HG03571 (cell line): ENCODE measurements at regions not wholly inside any gene's neighbourhood (a gene's known extent, or its start where the extent isn't known, plus 50 kb on each side); places are given as distances from the start of the nearest gene placed in this dataset.

ENCODE experiments used
- ATAC-seq: cut with Tn5 transposase; IDR thresholded peaks from one replicate; pipeline ENCODE4 v1.9.1; 2021; ENCODE audit not compliant: unreplicated experiment

- ATAC-seq, result no peak
Observed at GRCh38 chr18:30376515-30376914, 666.0 kb downstream of the DSC3 start.

DNA sequence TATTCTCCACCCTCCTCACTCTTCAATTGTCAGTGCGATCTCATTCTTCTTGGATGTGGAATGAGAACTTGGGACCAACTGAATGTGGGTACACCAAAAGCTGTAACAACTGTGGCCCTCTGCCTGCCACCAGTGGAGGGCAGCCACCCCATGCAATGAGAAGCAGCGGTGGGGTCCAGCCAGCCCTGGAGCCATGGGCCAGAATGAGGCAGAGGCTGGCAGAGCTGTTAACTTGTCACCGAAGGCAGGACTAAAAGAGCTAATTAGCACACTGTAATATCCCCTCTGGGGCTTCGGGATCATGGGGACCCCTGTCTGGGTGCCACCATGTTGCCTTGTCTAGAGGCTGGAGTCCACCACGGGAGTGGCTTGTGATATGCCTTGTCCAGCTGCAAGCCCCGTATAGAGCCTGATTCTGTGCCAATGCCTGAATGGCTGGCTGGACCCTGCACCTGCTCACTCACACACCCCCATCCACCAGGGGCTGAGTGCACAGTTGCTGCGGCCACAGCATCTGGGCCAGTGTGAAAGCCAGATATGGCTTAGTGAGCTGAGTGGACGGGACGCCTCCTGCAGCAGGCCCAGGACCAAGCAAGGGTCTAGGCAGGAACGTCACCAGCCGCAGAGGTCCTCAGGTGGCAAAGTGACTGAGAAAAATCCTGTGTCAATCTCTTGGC lies 680.5 kb downstream of the DSC3 start:
- no peak for ATAC-seq

GRCh38 chr18:30359521-30359920 lies 683.0 kb downstream of the DSC3 start:
- no peak for ATAC-seq

GRCh38 chr18:30358555-30358954 lies 684.0 kb downstream of the DSC3 start:
- no peak for ATAC-seq

GRCh38 chr18:30352551-30353168 lies 689.9 kb downstream of the DSC3 start:
- ATAC-seq, result no peak

DNA sequence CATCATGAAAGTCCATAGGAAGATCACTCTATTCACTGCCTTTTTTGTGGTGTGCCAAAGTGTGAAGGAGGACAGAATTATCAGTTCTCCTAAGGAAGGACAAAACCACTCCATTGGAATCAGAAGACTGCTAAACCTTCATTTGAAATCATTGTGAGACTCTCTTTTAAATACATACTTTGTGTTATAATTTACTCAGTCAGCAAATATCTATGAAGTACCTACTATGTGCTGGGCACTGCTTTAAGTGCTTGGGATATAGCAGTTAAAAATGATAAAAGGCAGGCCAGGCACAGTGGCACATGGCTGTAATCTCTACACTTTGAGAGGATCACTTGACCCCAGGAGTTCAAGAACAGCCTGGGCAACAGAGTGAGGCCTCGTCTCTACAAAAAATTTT lies 692.3 kb downstream of the DSC3 start:
- ATAC-seq, result no peak

- no peak for ATAC-seq
Observed at GRCh38 chr18:30343090-30343489, 699.5 kb downstream of the DSC3 start.

DNA sequence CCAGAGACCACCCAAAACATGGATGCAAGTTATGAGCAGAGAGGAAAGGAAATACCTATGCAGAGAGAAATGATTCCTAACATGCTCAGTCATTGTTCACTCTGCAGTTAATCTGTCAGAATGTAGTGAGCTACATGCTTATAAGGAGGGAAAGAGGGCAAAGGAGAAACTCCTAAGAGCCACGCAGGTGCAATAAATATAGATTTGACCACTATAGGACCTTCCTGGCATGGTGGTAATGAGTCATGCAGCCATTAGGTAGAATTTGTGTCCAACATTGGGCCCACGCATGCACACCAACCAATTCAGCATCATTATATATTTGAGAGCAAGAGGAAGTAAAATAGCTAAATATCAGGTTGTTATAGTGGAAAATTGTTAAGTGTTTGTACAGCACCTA lies 699.9 kb downstream of the DSC3 start:
- ATAC-seq, result no peak

DNA sequence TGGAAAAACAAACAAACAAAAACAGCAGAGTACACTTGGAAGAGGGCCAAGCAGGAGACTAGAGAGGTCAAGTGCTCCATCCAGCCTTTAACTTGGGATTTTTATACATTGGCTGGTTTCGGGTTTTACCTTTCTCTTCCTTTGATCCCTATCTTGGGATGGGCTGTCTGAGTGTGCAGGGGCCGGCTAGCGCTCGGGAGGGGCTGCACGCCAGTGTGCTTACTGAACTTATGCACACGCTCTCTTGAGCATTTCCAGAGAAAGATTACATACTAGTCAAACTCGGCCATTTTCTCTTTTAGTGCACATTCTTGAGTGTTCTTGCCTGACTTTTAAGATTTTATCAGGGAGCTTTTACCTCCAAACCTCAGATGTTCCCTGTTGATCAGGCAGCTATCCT lies 707.8 kb downstream of the DSC3 start:
- no peak for ATAC-seq

DNA sequence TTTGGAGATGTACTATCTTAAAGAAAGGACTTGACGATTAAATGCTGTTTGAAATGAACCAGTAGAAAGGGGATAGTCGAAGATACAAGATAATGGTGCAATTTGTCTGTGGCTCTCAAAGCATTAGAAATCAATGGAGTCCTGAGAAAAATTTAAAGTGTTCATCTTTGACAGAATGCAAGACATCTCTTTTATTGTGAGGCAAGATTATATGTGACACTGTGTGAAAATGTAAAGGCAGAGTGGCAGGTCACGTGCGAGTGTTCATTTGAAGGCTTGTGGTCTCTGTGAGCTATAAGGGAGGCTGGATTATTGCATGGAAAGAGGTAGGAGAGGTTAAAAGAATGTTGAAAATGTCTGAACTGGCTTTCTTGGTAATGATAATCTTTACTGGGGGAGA lies 709.2 kb downstream of the DSC3 start:
- ATAC-seq, result no peak

DNA sequence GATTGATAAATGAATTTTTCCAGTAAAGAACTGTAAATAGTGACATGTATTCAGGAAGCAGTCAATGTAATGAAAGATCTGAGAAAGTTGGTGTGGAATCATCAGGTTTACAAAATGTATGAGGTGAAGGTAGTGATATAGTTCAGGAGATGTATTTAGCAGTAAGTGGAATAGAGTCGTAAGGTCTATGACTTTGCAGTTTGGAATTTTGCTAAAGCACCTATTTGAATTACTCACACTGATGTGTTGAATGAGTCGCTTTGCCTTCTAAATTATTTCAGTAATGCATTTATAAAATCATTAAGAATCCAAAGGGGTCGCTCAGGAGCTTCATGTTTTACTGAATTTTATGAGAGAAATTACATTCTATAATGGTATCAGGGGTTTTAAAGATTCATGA lies 713.7 kb downstream of the DSC3 start:
- ATAC-seq, result no peak

DNA sequence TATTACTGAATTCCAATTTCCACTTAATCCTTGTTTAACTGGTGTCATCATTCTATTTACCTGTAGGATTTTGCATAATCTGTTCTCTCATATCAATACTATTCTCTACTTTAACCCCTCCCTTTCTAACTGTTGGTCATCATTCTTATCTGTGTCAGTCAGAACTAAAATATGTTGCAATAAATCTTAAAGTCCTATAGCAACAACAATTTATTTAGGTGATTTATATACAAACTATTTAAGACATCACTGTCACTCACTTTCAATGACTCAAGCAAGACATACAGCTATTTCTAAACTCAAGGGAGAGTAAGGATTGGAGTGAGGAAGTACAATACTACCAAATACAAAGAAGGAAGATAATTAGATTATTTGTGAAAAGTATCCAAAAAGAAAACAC lies 740.4 kb downstream of the DSC3 start:
- no peak for ATAC-seq

- no peak for ATAC-seq
Observed at GRCh38 chr18:30298769-30299168, 743.8 kb downstream of the DSC3 start.

DNA sequence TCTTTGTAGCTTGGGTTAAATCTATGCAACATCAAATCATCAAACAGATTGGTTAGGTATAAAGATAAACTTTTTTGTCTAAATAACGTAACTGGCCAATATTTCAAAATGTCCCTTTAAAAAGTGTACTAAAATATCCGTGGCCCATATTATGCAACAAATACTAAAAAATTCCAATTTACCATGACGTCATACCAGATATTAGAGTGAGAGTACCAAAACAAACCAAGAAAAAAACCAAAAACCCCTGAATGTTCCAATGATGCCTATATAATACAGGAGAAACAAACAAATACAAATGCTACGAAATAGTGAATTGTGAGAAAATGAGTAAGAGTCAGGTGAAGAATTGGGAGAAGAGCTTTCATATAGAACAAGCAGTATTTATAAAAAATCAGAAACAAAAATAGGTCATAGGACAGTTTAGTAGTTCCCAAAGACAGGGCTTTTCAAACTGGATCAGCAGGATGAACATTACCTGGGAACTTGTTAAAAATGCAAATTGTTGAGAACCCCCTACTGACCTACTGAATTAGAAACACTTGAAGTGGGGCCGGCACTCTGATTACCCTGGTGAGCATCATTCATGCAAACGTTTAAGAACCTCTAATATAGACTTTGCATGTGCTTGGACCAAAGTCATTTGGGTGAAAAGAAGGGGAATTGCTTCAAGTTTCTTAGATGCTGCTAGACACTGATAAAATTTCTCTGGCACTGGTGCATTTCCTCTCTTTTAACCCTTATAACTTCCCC lies 753.7 kb downstream of the DSC3 start:
- no peak for ATAC-seq

DNA sequence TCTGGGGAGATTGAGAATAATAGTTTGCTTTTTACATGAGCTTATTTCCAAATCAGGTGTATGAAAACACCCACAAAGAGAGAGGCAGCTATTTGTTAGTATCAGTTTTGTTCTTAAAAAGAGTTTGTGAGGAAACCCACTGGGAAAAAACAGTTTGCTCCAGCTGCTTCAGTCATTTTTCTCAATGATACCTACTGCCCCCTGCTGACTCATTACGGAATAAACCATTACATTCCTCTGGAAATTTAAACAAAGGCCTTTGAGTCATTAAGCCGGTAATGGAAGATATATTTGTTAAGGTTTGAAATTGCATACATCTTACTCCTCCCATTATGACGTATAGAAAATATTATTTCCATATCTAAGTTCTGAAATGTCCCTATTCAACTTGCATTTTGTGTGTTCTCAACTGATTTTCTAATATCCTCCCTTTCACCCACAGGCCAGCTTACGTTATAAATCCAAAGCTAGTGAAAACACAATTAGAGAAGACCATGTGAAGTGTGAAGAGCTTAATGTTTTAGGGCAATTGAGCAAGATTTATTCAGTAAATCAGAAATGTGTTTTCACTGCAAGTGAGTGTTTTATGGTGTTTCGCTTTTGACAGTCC lies 761.6 kb downstream of the DSC3 start:
- no peak for ATAC-seq

DNA sequence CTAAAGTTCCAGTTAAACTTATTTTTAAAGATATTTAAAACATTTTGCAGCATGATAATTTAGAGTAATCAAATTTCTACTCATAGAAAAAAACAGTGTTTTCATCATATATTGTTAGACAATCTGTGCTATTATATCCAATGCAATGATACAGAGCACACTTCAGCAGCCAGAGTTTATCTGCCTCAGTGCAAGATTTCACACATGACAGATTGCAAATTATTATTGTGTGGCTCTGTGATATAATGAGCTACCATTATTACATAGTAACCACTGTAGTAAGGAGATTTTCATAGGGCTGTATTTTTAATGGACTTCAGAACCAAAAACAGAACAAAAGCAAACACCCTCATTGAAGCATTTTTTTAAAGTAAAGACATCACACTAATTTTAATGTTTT lies 762.4 kb downstream of the DSC3 start:
- no peak for ATAC-seq

DNA sequence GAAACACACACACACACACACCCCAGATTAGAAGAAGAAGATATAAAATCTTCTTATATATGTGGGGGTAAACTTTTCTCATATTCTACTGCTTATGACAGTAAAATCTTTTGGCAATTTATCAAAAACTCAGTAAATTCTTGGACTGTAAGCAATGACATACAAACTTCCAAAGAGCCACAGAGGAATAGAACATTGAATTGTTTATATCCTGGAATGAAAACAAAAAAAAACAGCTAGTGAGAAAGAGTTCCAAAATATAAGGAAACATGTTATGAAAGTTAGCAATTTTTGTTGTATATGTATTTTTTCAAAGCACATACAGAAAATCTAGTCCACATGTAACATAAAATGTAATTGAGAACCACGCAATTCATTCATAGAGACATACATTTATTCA lies 764.9 kb downstream of the DSC3 start:
- ATAC-seq, result no peak

- ATAC-seq, result no peak
Observed at GRCh38 chr18:30271716-30272115, 770.8 kb downstream of the DSC3 start.

DNA sequence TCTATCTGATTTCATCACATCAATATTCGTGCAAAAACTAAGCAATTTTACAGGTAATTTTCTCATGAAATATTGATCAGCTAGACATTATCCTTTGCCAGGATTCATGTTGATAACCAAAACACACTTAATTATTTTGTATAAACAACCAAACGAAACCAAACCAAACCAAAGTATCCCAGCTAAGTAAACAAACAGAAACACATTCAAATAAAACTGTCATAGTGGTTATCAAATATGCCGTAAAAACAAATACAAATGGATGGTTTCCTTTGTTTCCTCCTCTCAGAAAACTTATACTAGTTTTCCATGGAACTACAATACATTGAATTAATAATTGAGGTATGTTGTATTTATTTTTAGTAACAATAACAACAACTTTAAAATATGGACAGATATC lies 777.4 kb downstream of the DSC3 start:
- ATAC-seq, result no peak

GRCh38 chr18:30254331-30254730 lies 788.2 kb downstream of the DSC3 start:
- ATAC-seq, result no peak

GRCh38 chr18:30248056-30248455 lies 794.5 kb downstream of the DSC3 start:
- ATAC-seq, result no peak
